ENCODE measurements at regions not wholly inside any gene's neighbourhood (a gene's known extent, or its start where the extent isn't known, plus 50 kb on each side); places are given as distances from the start of the nearest gene placed in this dataset.
"Not testable (repeated sequence)": the region's sequence is repeated elsewhere in the genome, so short reads cannot be mapped to it uniquely, and the experiment has no call there.

DNA sequence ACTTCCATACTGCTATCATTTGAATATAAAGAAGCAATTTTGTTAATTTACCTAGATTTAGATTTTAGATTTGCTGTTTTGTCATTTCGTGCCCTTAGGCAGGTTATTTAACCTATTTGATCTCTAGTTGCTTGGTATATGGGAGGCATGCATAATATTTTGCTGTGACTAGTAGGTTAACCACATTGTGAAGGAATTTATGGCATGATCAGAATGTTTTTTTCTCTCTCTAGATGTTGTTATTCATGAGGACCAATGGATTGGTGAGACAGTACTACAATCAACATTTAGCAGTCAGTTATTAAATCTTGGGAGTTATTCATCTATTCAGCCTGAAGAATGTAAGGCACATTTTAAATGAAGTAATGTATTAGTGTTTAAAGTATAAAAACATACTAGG, 67.2 kb downstream of the SYT15B start:
- TF ChIP-seq, protein P1, sequence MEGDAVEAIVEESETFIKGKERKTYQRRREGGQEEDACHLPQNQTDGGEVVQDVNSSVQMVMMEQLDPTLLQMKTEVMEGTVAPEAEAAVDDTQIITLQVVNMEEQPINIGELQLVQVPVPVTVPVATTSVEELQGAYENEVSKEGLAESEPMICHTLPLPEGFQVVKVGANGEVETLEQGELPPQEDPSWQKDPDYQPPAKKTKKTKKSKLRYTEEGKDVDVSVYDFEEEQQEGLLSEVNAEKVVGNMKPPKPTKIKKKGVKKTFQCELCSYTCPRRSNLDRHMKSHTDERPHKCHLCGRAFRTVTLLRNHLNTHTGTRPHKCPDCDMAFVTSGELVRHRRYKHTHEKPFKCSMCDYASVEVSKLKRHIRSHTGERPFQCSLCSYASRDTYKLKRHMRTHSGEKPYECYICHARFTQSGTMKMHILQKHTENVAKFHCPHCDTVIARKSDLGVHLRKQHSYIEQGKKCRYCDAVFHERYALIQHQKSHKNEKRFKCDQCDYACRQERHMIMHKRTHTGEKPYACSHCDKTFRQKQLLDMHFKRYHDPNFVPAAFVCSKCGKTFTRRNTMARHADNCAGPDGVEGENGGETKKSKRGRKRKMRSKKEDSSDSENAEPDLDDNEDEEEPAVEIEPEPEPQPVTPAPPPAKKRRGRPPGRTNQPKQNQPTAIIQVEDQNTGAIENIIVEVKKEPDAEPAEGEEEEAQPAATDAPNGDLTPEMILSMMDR (conservative IDR thresholded peaks at IDR 0.05 in 1 of 2, IDR thresholded peaks at IDR 0.05 in 1 of 2; ENCODE audit: extremely low read depth in 1 of 2, insufficient read depth in 1 of 2, low read depth in 1 of 2, low read length in 2 of 2): not testable (repeated sequence)
- TF ChIP-seq EZH2 (IDR thresholded peaks at IDR 0.05; ENCODE audit: borderline replicate concordance, low read length): not testable (repeated sequence)
